ENCODE measurements at regions not wholly inside any gene's neighbourhood (a gene's known extent, or its start where the extent isn't known, plus 50 kb on each side); places are given as distances from the start of the nearest gene placed in this dataset.

DNA sequence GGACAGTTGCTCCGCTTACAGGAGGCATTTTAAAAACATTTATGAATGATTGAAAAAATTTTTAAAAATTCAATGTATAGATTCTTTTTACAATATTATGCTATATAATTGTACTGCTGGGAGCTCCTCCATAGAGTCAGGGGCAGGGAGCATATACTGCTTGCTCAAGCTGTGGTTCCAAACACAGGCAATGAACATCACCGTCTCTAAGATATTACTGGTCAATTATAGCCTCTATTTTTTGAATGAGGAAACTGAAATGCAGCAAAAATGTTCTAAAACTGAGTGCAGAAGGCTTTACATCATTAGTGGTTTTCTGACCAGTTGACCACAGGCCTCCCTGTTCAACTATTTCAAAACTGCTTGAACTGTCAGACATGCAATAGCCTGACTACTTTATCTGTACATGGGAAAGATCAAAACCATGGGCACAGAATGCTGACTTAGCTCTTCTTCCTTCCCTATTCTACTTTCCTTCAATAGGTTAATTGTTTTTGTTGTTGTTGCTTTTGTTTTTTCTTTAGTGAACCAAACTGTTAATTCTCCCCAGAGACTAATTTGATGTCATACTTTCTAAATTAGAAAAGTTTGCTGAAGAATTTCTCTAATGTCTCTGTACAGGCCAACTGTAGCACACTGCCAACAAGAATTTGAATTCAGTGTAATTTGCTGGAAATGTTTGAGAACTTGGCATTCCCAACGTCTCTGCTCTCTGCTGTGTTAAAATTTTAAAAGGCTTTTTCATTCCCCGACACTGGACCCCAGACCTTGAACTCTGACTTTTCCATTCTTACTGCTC is 107.6 kb upstream of the MPDZ start:
- Histone ChIP-seq H3K36me3 (no peaks in the 10 kb centered on the region), H3K4me1 (no peaks in the 10 kb centered on the region), H3K27me3 (no peaks in the 10 kb centered on the region), H3K4me3 (ENCODE audit: low read depth, low read length) (no peak overlapping the region), H3K9me3 (no peaks in the 10 kb centered on the region)
- TF ChIP-seq, protein P1, sequence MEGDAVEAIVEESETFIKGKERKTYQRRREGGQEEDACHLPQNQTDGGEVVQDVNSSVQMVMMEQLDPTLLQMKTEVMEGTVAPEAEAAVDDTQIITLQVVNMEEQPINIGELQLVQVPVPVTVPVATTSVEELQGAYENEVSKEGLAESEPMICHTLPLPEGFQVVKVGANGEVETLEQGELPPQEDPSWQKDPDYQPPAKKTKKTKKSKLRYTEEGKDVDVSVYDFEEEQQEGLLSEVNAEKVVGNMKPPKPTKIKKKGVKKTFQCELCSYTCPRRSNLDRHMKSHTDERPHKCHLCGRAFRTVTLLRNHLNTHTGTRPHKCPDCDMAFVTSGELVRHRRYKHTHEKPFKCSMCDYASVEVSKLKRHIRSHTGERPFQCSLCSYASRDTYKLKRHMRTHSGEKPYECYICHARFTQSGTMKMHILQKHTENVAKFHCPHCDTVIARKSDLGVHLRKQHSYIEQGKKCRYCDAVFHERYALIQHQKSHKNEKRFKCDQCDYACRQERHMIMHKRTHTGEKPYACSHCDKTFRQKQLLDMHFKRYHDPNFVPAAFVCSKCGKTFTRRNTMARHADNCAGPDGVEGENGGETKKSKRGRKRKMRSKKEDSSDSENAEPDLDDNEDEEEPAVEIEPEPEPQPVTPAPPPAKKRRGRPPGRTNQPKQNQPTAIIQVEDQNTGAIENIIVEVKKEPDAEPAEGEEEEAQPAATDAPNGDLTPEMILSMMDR (IDR thresholded peaks at IDR 0.05; ENCODE audit: low read depth, low read length): no peak
- DNase-seq: no peak

DNA sequence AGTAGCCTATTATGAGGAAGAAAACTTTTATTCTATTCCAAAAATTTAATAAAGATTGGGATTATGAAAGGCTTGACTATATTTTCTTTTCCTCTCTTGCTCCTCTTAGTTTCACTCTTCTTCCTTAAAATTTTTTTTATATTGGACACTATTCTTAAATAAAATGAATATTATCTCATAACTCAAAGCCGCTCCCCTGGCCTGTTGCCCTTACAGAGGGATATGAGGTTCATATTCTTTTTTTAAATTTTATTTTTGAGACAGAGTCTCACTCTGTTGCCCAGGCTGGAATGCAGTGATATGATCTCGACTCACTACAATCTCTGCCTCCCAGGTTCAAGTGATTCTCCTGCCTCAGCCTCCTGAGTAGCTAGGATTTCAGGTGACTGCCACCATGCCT is 106.8 kb upstream of the MPDZ start:
- TF ChIP-seq, protein P1 (IDR thresholded peaks at IDR 0.05; ENCODE audit: low read depth, low read length): no peak
- no peaks in the 10 kb centered on the region for H3K36me3 ChIP-seq
- H3K4me3 ChIP-seq (ENCODE audit: low read depth, low read length): no peak overlapping the region
- no peaks in the 10 kb centered on the region for H3K27me3 ChIP-seq
- no peaks in the 10 kb centered on the region for H3K9me3 ChIP-seq
- no peak for DNase-seq
- H3K4me1 ChIP-seq: no peaks in the 10 kb centered on the region

DNA sequence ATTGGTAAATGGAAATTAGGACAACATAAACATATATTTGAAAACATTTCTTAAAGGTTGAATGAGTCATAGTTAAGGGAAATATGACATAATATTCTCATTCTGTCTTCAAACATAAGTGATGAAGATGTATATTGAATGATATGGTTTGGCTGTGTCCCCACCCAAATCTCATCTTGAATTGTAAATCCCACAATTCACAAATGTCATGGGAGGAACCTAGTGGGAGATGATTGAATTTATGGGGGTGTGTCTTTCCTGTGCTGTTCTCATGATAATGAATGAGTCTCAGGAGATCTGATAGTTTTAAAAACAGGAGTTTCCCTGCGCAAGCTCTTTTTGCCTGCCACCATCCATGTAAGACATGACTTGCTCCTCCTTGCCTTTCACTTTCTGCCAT is 104.4 kb upstream of the MPDZ start:
- Histone ChIP-seq H3K4me1 (no peaks in the 10 kb centered on the region), H3K36me3 (no peaks in the 10 kb centered on the region), H3K9me3 (no peaks in the 10 kb centered on the region; the same call in 1 of the 2 replicates), H3K4me3 (ENCODE audit: low read depth, low read length) (no peak overlapping the region), H3K27me3 (no peaks in the 10 kb centered on the region)
- no peak for DNase-seq
- TF ChIP-seq, protein P1 (IDR thresholded peaks at IDR 0.05; ENCODE audit: low read depth, low read length): no peak

DNA sequence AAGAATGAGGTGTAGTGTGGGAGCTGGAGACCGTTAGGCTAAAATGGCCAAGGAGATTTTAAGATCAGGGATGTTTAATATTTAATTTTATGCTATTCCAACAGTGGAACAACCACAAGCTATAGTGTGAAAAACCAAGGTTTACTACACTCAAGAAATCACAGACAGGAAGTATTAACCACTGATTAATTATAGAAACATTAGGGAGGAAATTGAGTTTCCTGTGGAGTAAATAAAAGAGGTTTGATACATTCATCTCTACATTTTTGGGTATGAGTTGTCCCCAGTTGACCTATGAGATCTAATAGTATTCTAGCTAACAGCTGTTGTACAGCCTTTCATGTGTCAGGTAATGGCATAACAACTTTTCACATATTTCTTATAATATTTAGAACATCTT is 103.7 kb upstream of the MPDZ start:
- Histone ChIP-seq H3K4me1 (no peaks in the 10 kb centered on the region), H3K9me3 (no peaks in the 10 kb centered on the region; the same call in 1 of the 2 replicates), H3K36me3 (no peaks in the 10 kb centered on the region), H3K27me3 (no peaks in the 10 kb centered on the region), H3K4me3 (ENCODE audit: low read depth, low read length) (no peak overlapping the region)
- TF ChIP-seq, protein P1 (IDR thresholded peaks at IDR 0.05; ENCODE audit: low read depth, low read length): no peak
- no peak for DNase-seq

DNA sequence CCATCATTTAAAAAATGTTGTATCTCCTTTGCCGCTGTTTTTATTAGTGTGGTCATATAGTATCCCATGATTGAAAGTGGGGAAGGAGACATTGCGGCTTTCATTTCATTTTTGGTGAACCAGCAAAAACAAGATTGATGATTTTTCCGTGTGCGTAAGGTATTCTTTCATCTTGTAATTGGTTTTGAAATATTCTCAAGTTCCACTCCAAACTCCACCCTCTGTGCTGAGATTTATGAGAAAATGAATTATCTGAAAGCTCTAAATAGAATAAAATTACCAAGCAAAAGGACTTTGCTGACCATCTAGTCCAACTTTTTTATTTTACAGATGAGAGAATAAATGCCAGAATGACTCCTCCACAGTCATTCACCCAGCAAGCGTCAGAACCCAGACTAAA is 103.1 kb upstream of the MPDZ start:
- Histone ChIP-seq H3K4me1 (no peaks in the 10 kb centered on the region), H3K9me3 (no peaks in the 10 kb centered on the region; the same call in 1 of the 2 replicates), H3K36me3 (no peaks in the 10 kb centered on the region), H3K27me3 (no peaks in the 10 kb centered on the region), H3K4me3 (ENCODE audit: low read depth, low read length) (no peak overlapping the region)
- no peak for DNase-seq
- TF ChIP-seq, protein P1 (IDR thresholded peaks at IDR 0.05; ENCODE audit: low read depth, low read length): no peak

DNA sequence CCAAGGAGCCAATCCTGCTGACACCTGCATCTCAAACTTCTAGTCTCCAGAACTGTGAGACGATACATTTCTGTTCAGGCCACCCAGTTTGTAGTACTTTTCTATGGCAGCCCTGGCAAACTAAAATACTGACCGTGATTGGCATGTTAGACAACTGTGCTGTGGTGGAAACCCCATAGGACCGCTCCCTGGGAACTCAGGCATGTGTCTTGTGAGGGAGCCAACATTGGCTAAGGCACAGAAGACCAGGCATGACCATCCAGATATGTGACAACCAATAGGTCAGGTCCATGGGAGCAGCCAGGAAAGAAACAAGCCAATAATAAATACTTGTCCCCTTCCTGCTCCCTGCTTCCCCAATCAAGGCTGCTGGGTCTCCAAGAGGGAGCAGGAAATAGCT is 101.4 kb upstream of the MPDZ start:
- H3K27me3 ChIP-seq: no peaks in the 10 kb centered on the region

More for the DNA sequence above, 101.4 kb upstream of the MPDZ start:
- H3K36me3 ChIP-seq: no peaks in the 10 kb centered on the region
- H3K9me3 ChIP-seq: no peaks in the 10 kb centered on the region; the same call in 1 of the 2 replicates
- no peaks in the 10 kb centered on the region for H3K4me1 ChIP-seq
- DNase-seq: no peak
- TF ChIP-seq, protein P1 (IDR thresholded peaks at IDR 0.05; ENCODE audit: low read depth, low read length): no peak
- H3K4me3 ChIP-seq (ENCODE audit: low read depth, low read length): no peak overlapping the region

Measured in BE2C (cell line).